BJ (cell line): ENCODE measurements at regions not wholly inside any gene's neighbourhood (a gene's known extent, or its start where the extent isn't known, plus 50 kb on each side); places are given as distances from the start of the nearest gene placed in this dataset.

Experiments used
- CTCF ChIA-PET: fragments of 350-600 bp; formaldehyde crosslinking; extraction: SDS; loops from one replicate; lab custom pipeline; 2021; ENCODE audit warnings: antibody characterized with exemption, inconsistent platforms; lab: Yijun Ruan, JAX
- POLR2A ChIA-PET: fragments of 300-600 bp; sonication (Branson Sonifier 250); formaldehyde crosslinking; extraction: SDS; loops from one replicate; lab custom pipeline; 2021; ENCODE audit warnings: antibody characterized with exemption; lab: Charles Lee
- DNase-seq: peaks from one replicate; pipeline ENCODE4 v3.0.0-alpha.2; 2011; ENCODE audit warnings: low read depth
- H3K27me3 ChIP-seq: 2 replicates; pipeline ENCODE4 v1.6.0; 2011; ENCODE audit warnings: low read length; ENCODE audit not compliant: control insufficient read depth, insufficient read depth
- H3K36me3 ChIP-seq: 2 replicates; pipeline ENCODE4 v1.5.1; 2011; ENCODE audit warnings: low read length; ENCODE audit not compliant: control insufficient read depth, insufficient read depth
- H3K4me3 ChIP-seq: 2 replicates; pipeline ENCODE4 v1.5.1; 2011; ENCODE audit warnings: low read depth, mild to moderate bottlenecking, control low read depth, low read length
- CTCF ChIP-seq: IDR thresholded peaks from 2 replicates; pipeline ENCODE4 v1.5.1; 2011; ENCODE audit warnings: low read depth, mild to moderate bottlenecking, control low read depth, inconsistent platforms, low read length, moderate library complexity; ENCODE audit not compliant: insufficient read depth

- ChIA-PET CTCF (no interaction called here), POLR2A (no interaction called here)
- Histone ChIP-seq H3K4me3 (no peak overlapping the region), H3K36me3 (no peaks in the 10 kb centered on the region), H3K27me3 (no peaks in the 10 kb centered on the region)
- TF ChIP-seq CTCF, result no peak
- DNase-seq, result no peak
Measured at GRCh38 chr17:53141280-53141679, 681.4 kb upstream of the KIF2B start.

GRCh38 chr17:53137869-53138268 lies 684.9 kb upstream of the KIF2B start:
- ChIA-PET CTCF (no interaction called here), POLR2A (no interaction called here)
- no peaks in the 10 kb centered on the region for H3K36me3 ChIP-seq
- no peak for TF ChIP-seq CTCF
- H3K4me3 ChIP-seq, result no peak overlapping the region
- DNase-seq, result no peak
- no peaks in the 10 kb centered on the region for H3K27me3 ChIP-seq

- Histone ChIP-seq H3K27me3 (no peaks in the 10 kb centered on the region), H3K36me3 (no peaks in the 10 kb centered on the region), H3K4me3 (no peak overlapping the region)
- no peak for TF ChIP-seq CTCF
- ChIA-PET CTCF (no interaction called here), POLR2A (no interaction called here)
- no peak for DNase-seq
Measured at GRCh38 chr17:53135969-53136368, 686.8 kb upstream of the KIF2B start.

GRCh38 chr17:53134548-53134947 lies 688.2 kb upstream of the KIF2B start:
- CTCF ChIA-PET, result no interaction called here
- H3K36me3 ChIP-seq, result no peaks in the 10 kb centered on the region
- no peaks in the 10 kb centered on the region for H3K27me3 ChIP-seq
- DNase-seq, result no peak
- H3K4me3 ChIP-seq, result no peak overlapping the region
- no peak for TF ChIP-seq CTCF
- POLR2A ChIA-PET, result no interaction called here

DNA sequence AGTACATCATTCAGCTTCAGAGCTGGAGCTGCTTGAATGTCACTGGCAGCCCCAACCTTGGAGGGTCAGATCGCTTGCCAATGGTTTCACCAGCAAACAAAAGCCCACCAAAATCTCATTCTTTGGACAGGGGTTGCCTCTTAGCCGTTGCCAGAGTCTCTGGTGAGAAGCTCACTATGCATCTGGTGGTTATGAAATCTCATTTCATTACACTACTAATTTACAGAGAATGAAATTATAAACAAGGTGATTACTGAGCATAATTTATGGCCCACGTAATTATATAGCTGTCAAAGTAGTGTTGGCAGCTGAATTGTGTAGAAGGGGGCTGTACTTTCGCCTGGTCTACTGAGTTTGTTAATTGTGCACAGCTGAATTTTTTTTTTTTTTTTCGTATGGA lies 688.9 kb upstream of the KIF2B start:
- no peaks in the 10 kb centered on the region for H3K27me3 ChIP-seq
- H3K4me3 ChIP-seq, result no peak overlapping the region
- POLR2A ChIA-PET, result no interaction called here
- no peaks in the 10 kb centered on the region for H3K36me3 ChIP-seq
- no peak for DNase-seq
- no peak for TF ChIP-seq CTCF
- CTCF ChIA-PET, result no interaction called here
